Epithelial cell of proximal tubule (primary cell): ENCODE measurements at regions not wholly inside any gene's neighbourhood (a gene's known extent, or its start where the extent isn't known, plus 50 kb on each side); places are given as distances from the start of the nearest gene placed in this dataset.
"Not testable (repeated sequence)": the region's sequence is repeated elsewhere in the genome, so short reads cannot be mapped to it uniquely, and the experiment has no call there.

ENCODE experiments used
- DNase-seq: peaks from one replicate; pipeline ENCODE4 v3.0.0-alpha.2; 2011; ENCODE audit warnings: low read depth
- H3K4me3 ChIP-seq: 2 replicates; pipeline ENCODE4 v1.5.1; 2011; ENCODE audit warnings: low read depth, mild to moderate bottlenecking, low read length
- CTCF ChIP-seq: conservative IDR thresholded peaks from 2 replicates; pipeline ENCODE4 v1.5.1; 2012; ENCODE audit warnings: low read depth, mild to moderate bottlenecking, low read length

GRCh38 chr7:94706996-94707740 is 51.2 kb upstream of the SGCE start:
- no peak for TF ChIP-seq CTCF
- DNase-seq: peak; percentile 74
- H3K4me3 ChIP-seq: peak overlapping the region; percentile 40

- TF ChIP-seq CTCF: no peak
- DNase-seq: no peak
- no peak overlapping the region for H3K4me3 ChIP-seq
Observed at GRCh38 chr7:94710256-94710655, 54.3 kb upstream of the SGCE start.

GRCh38 chr7:94722360-94722759 is 66.4 kb upstream of the SGCE start:
- H3K4me3 ChIP-seq, DNase-seq: not testable (repeated sequence)

- DNase-seq, H3K4me3 ChIP-seq: not testable (repeated sequence)
Observed at GRCh38 chr7:94728893-94729292, 73.0 kb upstream of the SGCE start.

- H3K4me3 ChIP-seq: no peak overlapping the region
- DNase-seq: no peak
- TF ChIP-seq CTCF: no peak
Observed at GRCh38 chr7:94738071-94738470, 82.1 kb upstream of the SGCE start.

GRCh38 chr7:94739180-94739579 is 83.2 kb upstream of the SGCE start:
- no peak overlapping the region for H3K4me3 ChIP-seq
- no peak for TF ChIP-seq CTCF
- no peak for DNase-seq

GRCh38 chr7:94740509-94740908 is 84.6 kb upstream of the SGCE start:
- no peak for DNase-seq
- no peak for TF ChIP-seq CTCF
- no peak overlapping the region for H3K4me3 ChIP-seq

- TF ChIP-seq CTCF: no peak
- no peak for DNase-seq
- H3K4me3 ChIP-seq: no peak overlapping the region
Observed at GRCh38 chr7:94741179-94741578, 85.2 kb upstream of the SGCE start.
